Esophagus squamous epithelium (tissue), 4 donors: ENCODE measurements at regions not wholly inside any gene's neighbourhood (a gene's known extent, or its start where the extent isn't known, plus 50 kb on each side); places are given as distances from the start of the nearest gene placed in this dataset.

Experiments used
- POLR2A ChIP-seq, 4 donors: fragments of 450-650 bp; IDR thresholded peaks; one replicate each; pipeline ENCODE4 v1.6.1; 2017; ENCODE audit warnings: antibody characterized with exemption in 4 of 4, mild to moderate bottlenecking in 4 of 4, moderate library complexity in 3 of 4
- TF ChIP-seq, protein P1 (sequence below), 6 experiments: fragments of 450-650 bp in 4 of 6; fragments of 200-600 bp in 2 of 6; sonication (generic) in 2 of 6; IDR thresholded peaks; one replicate each; pipeline ENCODE4 v1.5.1; 2016 to 2019; ENCODE audit warnings: antibody characterized with exemption in 6 of 6, mild to moderate bottlenecking in 4 of 6, moderate library complexity in 4 of 6

- no peak for TF ChIP-seq POLR2A (IDR thresholded peaks at IDR 0.05)
- TF ChIP-seq, protein P1, sequence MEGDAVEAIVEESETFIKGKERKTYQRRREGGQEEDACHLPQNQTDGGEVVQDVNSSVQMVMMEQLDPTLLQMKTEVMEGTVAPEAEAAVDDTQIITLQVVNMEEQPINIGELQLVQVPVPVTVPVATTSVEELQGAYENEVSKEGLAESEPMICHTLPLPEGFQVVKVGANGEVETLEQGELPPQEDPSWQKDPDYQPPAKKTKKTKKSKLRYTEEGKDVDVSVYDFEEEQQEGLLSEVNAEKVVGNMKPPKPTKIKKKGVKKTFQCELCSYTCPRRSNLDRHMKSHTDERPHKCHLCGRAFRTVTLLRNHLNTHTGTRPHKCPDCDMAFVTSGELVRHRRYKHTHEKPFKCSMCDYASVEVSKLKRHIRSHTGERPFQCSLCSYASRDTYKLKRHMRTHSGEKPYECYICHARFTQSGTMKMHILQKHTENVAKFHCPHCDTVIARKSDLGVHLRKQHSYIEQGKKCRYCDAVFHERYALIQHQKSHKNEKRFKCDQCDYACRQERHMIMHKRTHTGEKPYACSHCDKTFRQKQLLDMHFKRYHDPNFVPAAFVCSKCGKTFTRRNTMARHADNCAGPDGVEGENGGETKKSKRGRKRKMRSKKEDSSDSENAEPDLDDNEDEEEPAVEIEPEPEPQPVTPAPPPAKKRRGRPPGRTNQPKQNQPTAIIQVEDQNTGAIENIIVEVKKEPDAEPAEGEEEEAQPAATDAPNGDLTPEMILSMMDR (IDR thresholded peaks at IDR 0.05): no peak
These were observed 114.2 kb downstream of the CHST1 start for GRCh38 chr11:45551191-45551713.
